T-cell (primary cell): ENCODE measurements at regions not wholly inside any gene's neighbourhood (a gene's known extent, or its start where the extent isn't known, plus 50 kb on each side); places are given as distances from the start of the nearest gene placed in this dataset.

ENCODE experiments used
- ATAC-seq, 4 experiments: fragments of 200-7000 bp in 3 of 4; fragments of 150-1000 bp in 1 of 4; cut with Tn5 transposase; replicated peaks in 1 of 4; 1 replicate in 3 of 4; 2 replicates in 1 of 4; pipeline ENCODE4 v1.10.0; 2021; ENCODE audit warnings: moderate library complexity in 3 of 4, mild to moderate bottlenecking in 2 of 4, moderate number of reproducible peaks in 1 of 4
- CTCF ChIA-PET, 2 donors: fragments of 300-600 bp; sonication (Branson Sonifier 250); formaldehyde crosslinking; loops; one replicate each; lab custom pipeline; 2022; ENCODE audit warnings: antibody characterized with exemption in 2 of 2; lab: Charles Lee
- POLR2A ChIA-PET, 2 donors: fragments of 300-600 bp; sonication (Branson Sonifier 250); formaldehyde crosslinking; loops; one replicate each; lab custom pipeline; 2022; ENCODE audit warnings: antibody characterized with exemption in 2 of 2; lab: Charles Lee
- DNase-seq, 35 experiments: peaks; one replicate each; pipeline versions ENCODE4 v3.0.0 to v3.0.0-alpha.2; 2013 to 2023
- H3K27ac ChIP-seq: one replicate; pipeline ENCODE4 v1.5.1; 2013; ENCODE audit warnings: low read length
- H3K27me3 ChIP-seq, 2 experiments: replicated peaks in 1 of 2; 1 replicate in 1 of 2; 2 replicates in 1 of 2; pipeline versions ENCODE4 v1.6.1 to v1.7.0; 2013; ENCODE audit warnings: low read length in 1 of 2, mixed read lengths in 1 of 2; ENCODE audit not compliant: control insufficient read depth in 2 of 2, insufficient read depth in 2 of 2; ENCODE audit errors: extremely low read depth in 1 of 2
- H3K36me3 ChIP-seq, 2 donors: 1 replicate in 1 of 2; 2 replicates in 1 of 2; pipeline versions ENCODE4 v1.6.1 to v1.7.0; 2013; ENCODE audit warnings: low read length in 1 of 2; ENCODE audit not compliant: control insufficient read depth in 2 of 2, insufficient read depth in 1 of 2; ENCODE audit errors: extremely low read depth in 1 of 2
- H3K4me1 ChIP-seq, 2 experiments: 1 replicate in 1 of 2; 2 replicates in 1 of 2; pipeline versions ENCODE4 v1.6.1 to v1.7.0; 2013; ENCODE audit warnings: low read length in 2 of 2, mixed read lengths in 1 of 2; ENCODE audit not compliant: insufficient read depth in 2 of 2, control insufficient read depth in 1 of 2; ENCODE audit errors: extremely low read depth in 1 of 2
- H3K4me3 ChIP-seq, 2 donors: 1 replicate in 1 of 2; 2 replicates in 1 of 2; pipeline versions ENCODE4 v1.5.1 to v1.7.0; 2013; ENCODE audit warnings: mild to moderate bottlenecking in 2 of 2, low read length in 1 of 2, moderate library complexity in 1 of 2; ENCODE audit not compliant: control insufficient read depth in 1 of 2; ENCODE audit errors: extremely low read depth in 1 of 2
- H3K9me3 ChIP-seq: 2 replicates; pipeline ENCODE4 v1.7.0; 2013
- H3K27ac Mint-ChIP-seq, 2 donors: one replicate each; pipeline ENCODE4 v1.8.0; 2020 to 2021; ENCODE audit warnings: mild to moderate bottlenecking in 2 of 2, mixed read lengths in 2 of 2
- H3K27me3 Mint-ChIP-seq, 2 donors: one replicate each; pipeline ENCODE4 v1.8.0; 2021 to 2022; ENCODE audit warnings: mixed read lengths in 2 of 2
- H3K36me3 Mint-ChIP-seq: one replicate; pipeline ENCODE4 v1.8.0; 2021; ENCODE audit warnings: mixed read lengths
- H3K4me1 Mint-ChIP-seq, 3 donors: one replicate each; pipeline ENCODE4 v1.8.0; 2020 to 2022; ENCODE audit warnings: mixed read lengths in 3 of 3, mild to moderate bottlenecking in 1 of 3
- H3K4me3 Mint-ChIP-seq, 3 donors: one replicate each; pipeline ENCODE4 v1.8.0; 2020 to 2022; ENCODE audit warnings: mild to moderate bottlenecking in 3 of 3, mixed read lengths in 3 of 3, moderate library complexity in 3 of 3
- H3K9me3 Mint-ChIP-seq, 3 donors: one replicate each; pipeline ENCODE4 v1.8.0; 2020 to 2022; ENCODE audit warnings: mixed read lengths in 3 of 3
- WGBS: methylation state at CpG from one replicate; pipeline ENCODE4 v1.1.5; 2013; ENCODE audit warnings: missing lambda C conversion rate; ENCODE audit not compliant: insufficient coverage; 5-methylcytosine and 5-hydroxymethylcytosine counted together

- Mint-ChIP-seq H3K36me3 (no peaks in the 10 kb centered on the region), H3K4me1 (peaks cover 0 to 2% (median 0%) of the 10 kb centered on the region in 3 donors), H3K27me3 (peaks cover 0 to 5% of the 10 kb centered on the region in 2 donors), H3K27ac (no peak overlapping the region), H3K9me3 (peaks cover 0 to 4% (median 4%) of the 10 kb centered on the region in 3 donors), H3K4me3 (no peak overlapping the region)
- H3K27ac ChIP-seq, result no peak overlapping the region
- ChIA-PET POLR2A (no interaction called here), CTCF (no interaction called here)
- H3K27me3 ChIP-seq, result no peaks in the 10 kb centered on the region
- DNase-seq, result no peak
- H3K9me3 ChIP-seq, result no peaks in the 10 kb centered on the region
- no peaks in the 10 kb centered on the region for H3K36me3 ChIP-seq
- no peak overlapping the region for H3K4me3 ChIP-seq
- no peak for ATAC-seq
- H3K4me1 ChIP-seq, result no peaks in the 10 kb centered on the region
Measured at GRCh38 chr10:91569522-91569921, 63.3 kb downstream of the PPP1R3C start.

- H3K9me3 ChIP-seq, result no peaks in the 10 kb centered on the region
- 86% methylated on average over 1 of the region's 3 CpGs for WGBS
Measured at GRCh38 chr10:91567815-91568214, 65.1 kb downstream of the PPP1R3C start.

GRCh38 chr10:91566115-91566514 is 66.8 kb downstream of the PPP1R3C start:
- H3K36me3 ChIP-seq, result no peaks in the 10 kb centered on the region
- no peaks in the 10 kb centered on the region for H3K9me3 Mint-ChIP-seq
- H3K36me3 Mint-ChIP-seq, result no peaks in the 10 kb centered on the region
- DNase-seq (no peak), ATAC-seq (no peak)
- H3K4me1 ChIP-seq, result no peaks in the 10 kb centered on the region
- WGBS, result no CpG with 5 or more reads among the region's 3 CpGs
- H3K4me3 ChIP-seq, result no peak overlapping the region
- no peak overlapping the region for H3K27ac Mint-ChIP-seq
- H3K27me3 Mint-ChIP-seq, result peaks cover 9 to 15% of the 10 kb centered on the region in 2 donors
- no peak overlapping the region for H3K4me3 Mint-ChIP-seq
- H3K27ac ChIP-seq, result no peak overlapping the region
- CTCF ChIA-PET, result no interaction called here
- H3K9me3 ChIP-seq, result no peaks in the 10 kb centered on the region
- no peaks in the 10 kb centered on the region for H3K27me3 ChIP-seq
- POLR2A ChIA-PET, result no interaction called here
- H3K4me1 Mint-ChIP-seq, result peaks cover 0 to 2% (median 0%) of the 10 kb centered on the region in 3 donors

More at GRCh38 chr10:91567815-91568214, 65.1 kb downstream of the PPP1R3C start:
- no peaks in the 10 kb centered on the region for H3K36me3 ChIP-seq
- no peak overlapping the region for H3K4me3 ChIP-seq
- ChIA-PET POLR2A (no interaction called here), CTCF (no interaction called here)
- no peak for DNase-seq
- H3K27ac ChIP-seq, result no peak overlapping the region
- Mint-ChIP-seq H3K4me3 (no peak overlapping the region), H3K36me3 (no peaks in the 10 kb centered on the region), H3K27me3 (peaks cover 4 to 9% of the 10 kb centered on the region in 2 donors), H3K9me3 (peaks cover 0 to 4% (median 0%) of the 10 kb centered on the region in 3 donors), H3K4me1 (peaks cover 0 to 2% (median 0%) of the 10 kb centered on the region in 3 donors), H3K27ac (no peak overlapping the region)
- ATAC-seq, result no peak
- no peaks in the 10 kb centered on the region for H3K27me3 ChIP-seq
- no peaks in the 10 kb centered on the region for H3K4me1 ChIP-seq

GRCh38 chr10:91565226-91565625 is 67.6 kb downstream of the PPP1R3C start:
- Mint-ChIP-seq H3K4me1 (peaks cover 0 to 2% (median 0%) of the 10 kb centered on the region in 3 donors), H3K27me3 (peaks cover 12 to 17% of the 10 kb centered on the region in 2 donors), H3K36me3 (no peaks in the 10 kb centered on the region), H3K9me3 (no peaks in the 10 kb centered on the region), H3K27ac (no peak overlapping the region), H3K4me3 (no peak overlapping the region)
- no peaks in the 10 kb centered on the region for H3K4me1 ChIP-seq
- ChIA-PET POLR2A (no interaction called here), CTCF (no interaction called here)
- 86% methylated on average over 2 of the region's 2 CpGs for WGBS
- no peak overlapping the region for H3K4me3 ChIP-seq
- H3K27ac ChIP-seq, result no peak overlapping the region
- H3K27me3 ChIP-seq, result no peaks in the 10 kb centered on the region
- DNase-seq (no peak), ATAC-seq (no peak)
- H3K36me3 ChIP-seq, result no peaks in the 10 kb centered on the region
- H3K9me3 ChIP-seq, result no peaks in the 10 kb centered on the region

GRCh38 chr10:91564508-91564907 is 68.4 kb downstream of the PPP1R3C start:
- no peaks in the 10 kb centered on the region for H3K36me3 Mint-ChIP-seq
- Histone ChIP-seq H3K36me3 (no peaks in the 10 kb centered on the region), H3K4me3 (no peak overlapping the region), H3K27ac (no peak overlapping the region), H3K4me1 (no peaks in the 10 kb centered on the region), H3K27me3 (no peaks in the 10 kb centered on the region), H3K9me3 (no peaks in the 10 kb centered on the region)
- H3K9me3 Mint-ChIP-seq, result no peaks in the 10 kb centered on the region
- H3K4me3 Mint-ChIP-seq, result no peak overlapping the region
- CTCF ChIA-PET, result interaction anchor here (0.7 kb wide), 2 partner anchors 43 to 744 kb away, joined by 3 read pairs; no protein-coding TSS in a partner anchor
- H3K27ac Mint-ChIP-seq, result no peak overlapping the region
- H3K27me3 Mint-ChIP-seq, result peaks cover 12 to 17% of the 10 kb centered on the region in 2 donors
- WGBS, result 20% methylated on average over 1 of the region's 4 CpGs
- POLR2A ChIA-PET, result no interaction called here
- H3K4me1 Mint-ChIP-seq, result peaks cover 0 to 2% (median 0%) of the 10 kb centered on the region in 3 donors
- no peak for DNase-seq
- no peak for ATAC-seq
